OCI-LY1 (cell line): ENCODE measurements at regions not wholly inside any gene's neighbourhood (a gene's known extent, or its start where the extent isn't known, plus 50 kb on each side); places are given as distances from the start of the nearest gene placed in this dataset.

ENCODE experiments used
- EZH2 ChIP-seq: fragments of 200-600 bp; sonication (generic), shearing (Covaris generic); IDR thresholded peaks from 2 replicates; pipeline ENCODE4 v1.8.0; 2017; ENCODE audit warnings: borderline replicate concordance, mixed run types, mild to moderate bottlenecking, antibody characterized with exemption, low read length, moderate library complexity, mixed read lengths
- TF ChIP-seq, protein P1 (sequence below): fragments of 200-600 bp; sonication (generic), shearing (Covaris generic); IDR thresholded peaks from 2 replicates; pipeline ENCODE4 v1.5.1; 2017; ENCODE audit warnings: mild to moderate bottlenecking, antibody characterized with exemption, low read length, moderate library complexity, mixed read lengths

DNA sequence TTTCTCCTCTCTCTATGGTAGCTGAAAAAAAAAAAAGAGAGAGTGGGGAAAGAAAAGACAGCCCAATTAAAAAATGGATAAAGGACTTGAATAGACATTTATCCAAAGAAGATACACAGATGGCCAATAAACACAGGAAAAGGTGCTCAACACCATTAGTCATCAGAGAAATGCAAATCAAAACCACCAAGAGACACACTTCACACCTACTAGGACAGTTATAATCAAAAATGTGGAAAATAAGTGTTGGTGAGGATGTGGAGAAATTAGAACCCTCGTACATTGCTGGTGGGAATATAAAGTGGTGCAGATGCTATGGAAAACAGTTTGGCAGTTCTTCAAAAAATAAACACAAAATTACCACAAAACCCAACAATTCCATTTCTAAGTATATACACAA is 172.4 kb upstream of the GRIN2B start:
- TF ChIP-seq, protein P1, sequence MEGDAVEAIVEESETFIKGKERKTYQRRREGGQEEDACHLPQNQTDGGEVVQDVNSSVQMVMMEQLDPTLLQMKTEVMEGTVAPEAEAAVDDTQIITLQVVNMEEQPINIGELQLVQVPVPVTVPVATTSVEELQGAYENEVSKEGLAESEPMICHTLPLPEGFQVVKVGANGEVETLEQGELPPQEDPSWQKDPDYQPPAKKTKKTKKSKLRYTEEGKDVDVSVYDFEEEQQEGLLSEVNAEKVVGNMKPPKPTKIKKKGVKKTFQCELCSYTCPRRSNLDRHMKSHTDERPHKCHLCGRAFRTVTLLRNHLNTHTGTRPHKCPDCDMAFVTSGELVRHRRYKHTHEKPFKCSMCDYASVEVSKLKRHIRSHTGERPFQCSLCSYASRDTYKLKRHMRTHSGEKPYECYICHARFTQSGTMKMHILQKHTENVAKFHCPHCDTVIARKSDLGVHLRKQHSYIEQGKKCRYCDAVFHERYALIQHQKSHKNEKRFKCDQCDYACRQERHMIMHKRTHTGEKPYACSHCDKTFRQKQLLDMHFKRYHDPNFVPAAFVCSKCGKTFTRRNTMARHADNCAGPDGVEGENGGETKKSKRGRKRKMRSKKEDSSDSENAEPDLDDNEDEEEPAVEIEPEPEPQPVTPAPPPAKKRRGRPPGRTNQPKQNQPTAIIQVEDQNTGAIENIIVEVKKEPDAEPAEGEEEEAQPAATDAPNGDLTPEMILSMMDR = no peak
- TF ChIP-seq EZH2 = no peak
